B cell (primary cell): ENCODE measurements at regions not wholly inside any gene's neighbourhood (a gene's known extent, or its start where the extent isn't known, plus 50 kb on each side); places are given as distances from the start of the nearest gene placed in this dataset.

ENCODE experiments used
- EZH2 ChIP-seq: IDR thresholded peaks from 2 replicates; pipeline ENCODE4 v1.6.1; 2012; ENCODE audit warnings: borderline replicate concordance, low read depth, mild to moderate bottlenecking, moderate library complexity, low read length; ENCODE audit not compliant: insufficient read depth, poor library complexity, severe bottlenecking
- TF ChIP-seq, protein P1 (sequence below): fragments of 200-600 bp; IDR thresholded peaks from one replicate; pipeline ENCODE4 v1.8.0; 2022; ENCODE audit warnings: antibody characterized with exemption, mild to moderate bottlenecking

DNA sequence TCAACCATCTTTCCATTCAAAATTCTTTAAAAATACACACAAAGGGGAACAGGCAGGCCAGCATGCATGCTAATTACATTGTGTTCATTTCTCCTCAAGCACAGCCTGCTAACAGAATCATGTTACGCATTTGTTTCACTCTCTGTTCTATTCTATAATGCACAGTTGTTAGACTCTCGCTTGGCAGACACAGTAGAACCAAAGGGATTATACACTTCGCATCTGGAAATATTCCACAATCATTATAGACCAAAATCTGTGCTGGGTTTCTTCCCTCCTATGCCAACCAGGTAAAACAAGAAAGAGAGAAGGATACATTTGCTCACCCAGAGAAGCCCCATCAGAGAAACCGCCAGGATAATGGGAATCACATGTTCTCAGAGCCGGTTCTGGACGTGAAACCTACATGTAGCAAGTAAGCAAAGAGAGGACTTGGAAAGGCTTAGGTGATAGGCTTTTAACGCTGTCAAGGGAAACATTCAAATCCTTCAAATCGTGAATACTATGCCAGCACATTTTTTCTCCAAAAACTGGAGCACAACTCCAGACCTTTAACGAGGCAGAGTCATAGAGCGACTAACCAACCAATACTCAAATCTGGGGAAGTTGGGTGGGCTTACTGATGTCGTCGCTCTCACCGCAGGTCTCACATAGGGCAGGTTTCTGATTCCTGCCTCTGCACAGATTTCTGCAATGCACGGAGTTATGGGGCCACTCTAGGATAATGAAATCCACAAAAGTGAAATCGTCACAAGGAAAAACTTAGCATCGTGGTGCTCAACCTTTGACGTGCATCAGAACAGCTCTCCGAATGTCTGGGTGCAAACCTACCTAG, 380.5 kb upstream of the AUTS2 start:
- TF ChIP-seq, protein P1, sequence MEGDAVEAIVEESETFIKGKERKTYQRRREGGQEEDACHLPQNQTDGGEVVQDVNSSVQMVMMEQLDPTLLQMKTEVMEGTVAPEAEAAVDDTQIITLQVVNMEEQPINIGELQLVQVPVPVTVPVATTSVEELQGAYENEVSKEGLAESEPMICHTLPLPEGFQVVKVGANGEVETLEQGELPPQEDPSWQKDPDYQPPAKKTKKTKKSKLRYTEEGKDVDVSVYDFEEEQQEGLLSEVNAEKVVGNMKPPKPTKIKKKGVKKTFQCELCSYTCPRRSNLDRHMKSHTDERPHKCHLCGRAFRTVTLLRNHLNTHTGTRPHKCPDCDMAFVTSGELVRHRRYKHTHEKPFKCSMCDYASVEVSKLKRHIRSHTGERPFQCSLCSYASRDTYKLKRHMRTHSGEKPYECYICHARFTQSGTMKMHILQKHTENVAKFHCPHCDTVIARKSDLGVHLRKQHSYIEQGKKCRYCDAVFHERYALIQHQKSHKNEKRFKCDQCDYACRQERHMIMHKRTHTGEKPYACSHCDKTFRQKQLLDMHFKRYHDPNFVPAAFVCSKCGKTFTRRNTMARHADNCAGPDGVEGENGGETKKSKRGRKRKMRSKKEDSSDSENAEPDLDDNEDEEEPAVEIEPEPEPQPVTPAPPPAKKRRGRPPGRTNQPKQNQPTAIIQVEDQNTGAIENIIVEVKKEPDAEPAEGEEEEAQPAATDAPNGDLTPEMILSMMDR, result no peak
- TF ChIP-seq EZH2, result no peak
